Testis (tissue), 2 donors: ENCODE measurements at regions not wholly inside any gene's neighbourhood (a gene's known extent, or its start where the extent isn't known, plus 50 kb on each side); places are given as distances from the start of the nearest gene placed in this dataset.

Experiments
- DNase-seq: peaks from one replicate; pipeline ENCODE4 v3.0.0-alpha.2; 2019
- H3K27ac ChIP-seq, 2 donors: fragments of 200-600 bp; sonication (generic); one replicate each; pipeline ENCODE4 v1.5.1; 2019
- H3K27me3 ChIP-seq: fragments of 200-600 bp; sonication (generic); one replicate; pipeline ENCODE4 v1.5.1; 2019
- H3K36me3 ChIP-seq: fragments of 200-600 bp; sonication (generic); one replicate; pipeline ENCODE4 v1.5.1; 2017; ENCODE audit warnings: low read depth; ENCODE audit errors: missing control alignments
- H3K4me1 ChIP-seq: fragments of 200-600 bp; sonication (generic); one replicate; pipeline ENCODE4 v1.5.1; 2019
- H3K4me3 ChIP-seq, 2 donors: fragments of 200-600 bp; sonication (generic); one replicate each; pipeline ENCODE4 v1.5.1; 2017 to 2019
- H3K9me3 ChIP-seq: fragments of 200-600 bp; sonication (generic); one replicate; pipeline ENCODE4 v1.5.1; 2017
- CTCF ChIP-seq, 3 experiments: fragments of 450-650 bp in 2 of 3; fragments of 200-600 bp in 1 of 3; sonication (generic) in 1 of 3; IDR thresholded peaks; one replicate each; pipeline ENCODE4 v1.5.1; 2016 to 2019; ENCODE audit warnings: antibody characterized with exemption in 3 of 3, mild to moderate bottlenecking in 2 of 3, moderate library complexity in 1 of 3
- POLR2A ChIP-seq: fragments of 450-650 bp; IDR thresholded peaks from one replicate; pipeline ENCODE4 v1.6.1; 2017; ENCODE audit warnings: antibody characterized with exemption, mild to moderate bottlenecking, moderate library complexity
- WGBS, 2 donors: methylation state at CpG; one replicate each; pipeline ENCODE4 v1.1.5; 2018; 5-methylcytosine and 5-hydroxymethylcytosine counted together
- intact Hi-C: fragments of 100-400 bp; cut with DNase I; formaldehyde crosslinking; loops from one replicate; pipeline ENCODE4 v1.15.1; 2023; ENCODE audit warnings: low total_unique reads

GRCh38 chr3:102826636-102827035 is 391.8 kb downstream of the ZPLD1 start:
- no peaks in the 10 kb centered on the region for H3K9me3 ChIP-seq
- no peak for TF ChIP-seq CTCF (IDR thresholded peaks at IDR 0.05)
- no peak for TF ChIP-seq POLR2A
- H3K27me3 ChIP-seq = no peaks in the 10 kb centered on the region
- 48 to 60% methylated on average over 3 of the region's 3 CpGs for WGBS, 2 donors
- H3K27ac ChIP-seq = no peak overlapping the region
- no peak overlapping the region for H3K4me3 ChIP-seq
- H3K36me3 ChIP-seq = no peaks in the 10 kb centered on the region
- DNase-seq = no peak
- intact Hi-C loops = no loop called here
- H3K4me1 ChIP-seq = no peaks in the 10 kb centered on the region

GRCh38 chr3:102827386-102827785 is 392.6 kb downstream of the ZPLD1 start:
- no peaks in the 10 kb centered on the region for H3K4me1 ChIP-seq
- H3K4me3 ChIP-seq = no peak overlapping the region
- no peaks in the 10 kb centered on the region for H3K36me3 ChIP-seq
- DNase-seq = no peak
- no peak overlapping the region for H3K27ac ChIP-seq
- H3K27me3 ChIP-seq = no peaks in the 10 kb centered on the region
- intact Hi-C loops = no loop called here
- H3K9me3 ChIP-seq = no peaks in the 10 kb centered on the region
- TF ChIP-seq CTCF (IDR thresholded peaks at IDR 0.05) = no peak
- no peak for TF ChIP-seq POLR2A

- Histone ChIP-seq H3K9me3 (no peaks in the 10 kb centered on the region), H3K4me3 (no peak overlapping the region), H3K27ac (no peak overlapping the region), H3K4me1 (no peaks in the 10 kb centered on the region), H3K27me3 (no peaks in the 10 kb centered on the region), H3K36me3 (no peaks in the 10 kb centered on the region)
- TF ChIP-seq CTCF (IDR thresholded peaks at IDR 0.05) (no peak), POLR2A (no peak)
- no peak for DNase-seq
- WGBS, 2 donors = 88 to 96% methylated on average over 4 of the region's 4 CpGs
- intact Hi-C loops = no loop called here
Measured at GRCh38 chr3:102830415-102830814, 395.6 kb downstream of the ZPLD1 start.

- WGBS, 2 donors = 61 to 73% methylated on average over 4 to 6 of the region's 6 CpGs
- Histone ChIP-seq H3K27ac (no peak overlapping the region), H3K27me3 (no peaks in the 10 kb centered on the region), H3K9me3 (no peaks in the 10 kb centered on the region), H3K4me1 (no peaks in the 10 kb centered on the region), H3K36me3 (no peaks in the 10 kb centered on the region), H3K4me3 (no peak overlapping the region)
- DNase-seq = no peak
- intact Hi-C loops = no loop called here
- TF ChIP-seq CTCF (IDR thresholded peaks at IDR 0.05) = no peak
Measured at GRCh38 chr3:102841866-102842265, 407.1 kb downstream of the ZPLD1 start.

- DNase-seq = no peak
- Histone ChIP-seq H3K36me3 (no peaks in the 10 kb centered on the region), H3K4me1 (no peaks in the 10 kb centered on the region), H3K27ac (no peak overlapping the region), H3K9me3 (no peaks in the 10 kb centered on the region), H3K4me3 (no peak overlapping the region), H3K27me3 (no peaks in the 10 kb centered on the region)
- TF ChIP-seq POLR2A = no peak
- no peak for TF ChIP-seq CTCF (IDR thresholded peaks at IDR 0.05)
- WGBS, 2 donors = 94 to 97% methylated on average over 2 of the region's 2 CpGs
- intact Hi-C loops = no loop called here
Measured at GRCh38 chr3:102866845-102867244, 432.0 kb downstream of the ZPLD1 start.
